ENCODE measurements at regions not wholly inside any gene's neighbourhood (a gene's known extent, or its start where the extent isn't known, plus 50 kb on each side); places are given as distances from the start of the nearest gene placed in this dataset.
"Not testable (repeated sequence)": the region's sequence is repeated elsewhere in the genome, so short reads cannot be mapped to it uniquely, and the experiment has no call there.

DNA sequence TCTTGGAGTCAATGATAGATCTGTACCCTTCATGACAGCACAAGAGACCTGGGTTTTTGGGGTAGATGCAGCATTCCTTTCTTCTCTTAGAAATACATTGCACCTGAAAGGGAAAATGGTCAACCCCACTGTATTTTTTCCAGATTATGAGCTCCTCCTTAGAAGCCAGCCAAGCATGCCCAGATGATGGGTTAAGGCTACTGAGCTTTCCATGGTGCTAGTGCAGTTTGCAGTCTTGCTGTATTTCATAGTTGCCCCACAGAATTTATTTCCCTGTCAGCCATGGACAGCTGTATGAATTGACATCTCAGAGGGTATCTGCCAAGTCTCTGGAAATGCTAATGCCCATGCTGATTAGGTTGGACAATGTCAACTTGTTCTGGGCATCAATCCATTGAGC is 73.7 kb upstream of the H2AZ1 start:
- no peak for DNase-seq

DNA sequence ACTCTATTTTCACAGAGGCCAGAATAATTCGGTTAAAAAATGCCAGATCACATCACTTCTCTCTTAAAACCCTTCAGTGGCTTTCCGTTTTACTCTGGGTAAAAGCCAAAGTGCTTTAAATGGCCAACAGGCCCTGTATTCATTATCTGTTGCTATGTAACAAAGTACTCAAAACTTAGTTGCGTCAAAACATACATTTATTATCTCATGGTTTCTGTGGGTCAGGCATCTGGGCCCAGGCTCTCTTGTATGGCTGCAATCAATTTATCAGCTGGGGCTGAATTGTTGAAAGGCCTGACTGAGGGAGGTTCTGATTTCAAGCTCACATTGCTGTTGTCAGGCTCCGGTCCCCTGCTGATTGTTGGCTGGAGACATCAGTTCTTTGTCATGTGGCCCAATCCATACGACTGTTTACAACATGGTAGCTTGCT is 72.7 kb upstream of the H2AZ1 start:
- DNase-seq, result no peak

DNA sequence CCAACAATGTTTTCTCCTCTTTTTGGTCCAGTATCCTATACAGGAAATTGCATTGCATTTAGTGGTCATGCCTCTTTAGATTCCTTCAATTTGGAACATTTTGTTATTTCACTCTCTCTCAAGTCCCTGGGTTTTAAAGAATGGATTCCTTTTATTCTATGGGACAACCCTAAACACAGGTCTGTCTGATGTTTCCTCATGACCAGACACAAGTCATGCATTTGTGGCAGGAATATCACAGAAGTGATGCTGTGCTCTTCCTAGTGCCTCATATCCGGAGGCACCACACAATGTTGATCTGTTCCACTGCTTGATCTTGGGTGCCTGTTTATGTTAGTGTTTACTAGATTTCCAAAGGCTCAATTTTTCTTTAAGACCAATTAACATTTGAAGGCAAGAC is 69.7 kb upstream of the H2AZ1 start:
- DNase-seq, result no peak

DNA sequence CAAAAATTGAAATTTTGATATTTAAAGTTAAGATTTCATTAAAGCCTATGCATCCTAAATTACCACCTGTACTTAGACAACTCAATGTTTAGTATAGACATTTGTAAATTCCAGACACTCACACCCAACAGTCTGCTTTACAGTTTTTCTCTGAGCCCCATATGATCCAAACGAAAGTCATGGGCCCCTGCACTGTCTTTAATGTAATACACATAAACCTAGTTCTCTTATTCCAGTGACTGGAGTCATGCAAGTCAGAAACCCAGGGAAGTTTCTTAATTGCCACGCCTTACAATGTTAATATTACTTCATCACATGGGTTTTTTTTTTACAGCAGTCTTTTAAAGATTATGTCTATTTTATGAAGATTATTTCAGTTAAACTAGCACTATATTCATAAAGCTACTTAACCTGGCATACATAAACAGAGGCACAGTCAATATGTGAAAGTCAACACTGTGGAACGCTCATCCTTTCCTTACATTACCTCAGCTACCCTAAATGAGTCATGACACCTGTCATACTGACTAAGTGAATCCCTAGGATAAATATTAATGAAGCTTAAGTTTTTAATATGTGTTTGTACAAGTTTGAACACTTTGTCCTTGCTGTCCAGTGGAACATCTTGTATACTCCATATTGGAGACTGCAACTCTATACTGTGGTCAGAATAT is 67.7 kb upstream of the H2AZ1 start:
- no peak for DNase-seq

DNA sequence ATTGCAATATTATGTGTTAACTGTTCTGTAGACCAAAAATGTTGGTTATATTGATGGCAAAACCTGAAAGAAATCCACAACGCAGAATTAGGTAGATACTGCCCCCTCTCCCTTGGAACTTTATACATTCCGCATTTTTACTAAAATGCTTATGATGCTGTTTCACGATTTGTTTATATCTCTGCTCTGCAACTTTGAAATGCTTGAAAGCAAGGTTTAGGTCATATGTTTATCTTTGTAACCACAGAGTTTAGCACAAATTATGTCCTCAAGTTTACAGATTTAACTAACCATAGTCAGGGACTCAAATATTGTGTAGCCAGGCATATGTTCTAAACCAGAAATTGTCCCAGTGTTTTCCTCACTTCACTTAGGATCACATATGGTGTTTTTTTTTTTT is 66.1 kb upstream of the H2AZ1 start:
- DNase-seq, result no peak

DNA sequence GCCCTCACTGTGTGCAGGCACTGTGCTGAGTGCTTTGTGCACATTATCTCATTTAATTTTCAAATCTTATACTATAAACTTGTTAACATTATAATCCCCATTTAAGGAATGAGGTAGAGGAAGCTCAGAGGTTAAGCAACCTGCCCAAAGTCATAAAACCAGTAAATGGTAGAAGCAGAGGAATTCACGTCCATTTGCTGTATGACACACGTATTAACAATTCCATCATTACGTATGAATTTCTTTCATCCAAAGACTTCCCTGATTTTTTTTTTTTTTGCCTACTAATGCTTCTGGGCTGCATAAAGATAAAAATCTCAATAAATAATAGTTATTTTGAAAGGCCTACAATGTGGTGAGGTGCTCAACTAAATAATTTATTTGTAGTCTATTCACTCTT is 64.5 kb upstream of the H2AZ1 start:
- DNase-seq, result no peak

DNA sequence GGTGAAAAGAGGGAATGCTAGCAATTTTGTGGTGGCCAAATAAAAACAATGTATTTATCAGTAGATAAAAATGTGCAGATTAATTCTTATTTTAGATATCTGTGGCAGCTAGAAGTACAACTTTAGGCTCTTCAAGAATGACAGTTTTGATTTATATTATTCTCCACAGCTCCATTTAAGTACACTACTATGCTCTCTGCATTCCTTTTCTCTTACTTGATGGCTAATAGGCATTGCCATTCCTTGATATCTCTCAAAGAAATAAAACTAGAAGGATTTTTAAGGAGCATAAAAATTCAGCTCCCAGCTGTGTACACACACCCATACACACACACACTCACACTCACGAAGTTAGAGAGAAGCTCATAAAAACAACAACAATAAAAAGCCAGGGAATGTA is 59.4 kb upstream of the H2AZ1 start:
- peak; percentile 46 for DNase-seq

DNA sequence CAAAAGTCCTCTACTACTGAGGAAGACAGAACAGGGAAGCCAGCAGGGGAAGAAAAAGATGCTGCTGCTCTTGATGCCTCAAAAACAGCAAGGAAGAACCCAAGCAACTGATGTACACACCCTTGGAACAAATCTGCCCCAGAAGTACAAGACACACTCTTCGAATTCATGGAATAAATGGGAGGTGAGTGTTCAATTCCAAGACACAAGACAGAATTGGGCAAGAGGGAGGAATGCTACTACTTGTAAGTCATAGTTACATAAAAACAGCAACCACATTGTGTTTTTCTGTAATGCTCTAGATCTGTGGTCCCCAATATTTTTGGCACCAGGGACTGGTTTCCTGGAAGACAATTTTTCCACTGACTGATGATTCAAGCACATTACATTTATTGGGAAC is 58.0 kb upstream of the H2AZ1 start:
- DNase-seq, result peak; percentile 57

DNA sequence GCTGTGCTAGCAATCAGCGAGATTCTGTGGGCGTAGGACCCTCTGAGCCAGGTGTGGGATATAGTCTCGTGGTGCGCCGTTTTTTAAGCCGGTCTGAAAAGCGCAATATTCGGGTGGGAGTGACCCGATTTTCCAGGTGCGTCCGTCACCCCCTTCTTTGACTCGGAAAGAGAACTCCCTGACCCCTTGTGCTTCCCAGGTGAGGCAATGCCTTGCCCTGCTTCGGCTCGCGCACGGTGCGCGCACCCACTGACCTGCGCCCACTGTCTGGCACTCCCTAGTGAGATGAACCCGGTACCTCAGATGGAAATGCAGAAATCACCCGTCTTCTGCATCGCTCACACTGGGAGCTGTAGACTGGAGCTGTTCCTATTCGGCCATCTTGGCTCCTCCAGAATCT is 56.1 kb upstream of the H2AZ1 start:
- DNase-seq, result not testable (repeated sequence)

Data from fibroblast of skin of back (primary cell).